Stimulated activated CD4-positive, alpha-beta T cell treated with anti-CD3 and anti-CD28 coated beads, TNF-alpha, amount 100 ng/mL, for 24 hours (primary cell): ENCODE measurements at regions not wholly inside any gene's neighbourhood (a gene's known extent, or its start where the extent isn't known, plus 50 kb on each side); places are given as distances from the start of the nearest gene placed in this dataset.
"Not testable (repeated sequence)": the region's sequence is repeated elsewhere in the genome, so short reads cannot be mapped to it uniquely, and the experiment has no call there.

ENCODE experiments used
- DNase-seq, 3 experiments: peaks; one replicate each; pipeline ENCODE4 v3.0.0-alpha.2; 2020; ENCODE audit warnings: low read depth in 3 of 3

DNA sequence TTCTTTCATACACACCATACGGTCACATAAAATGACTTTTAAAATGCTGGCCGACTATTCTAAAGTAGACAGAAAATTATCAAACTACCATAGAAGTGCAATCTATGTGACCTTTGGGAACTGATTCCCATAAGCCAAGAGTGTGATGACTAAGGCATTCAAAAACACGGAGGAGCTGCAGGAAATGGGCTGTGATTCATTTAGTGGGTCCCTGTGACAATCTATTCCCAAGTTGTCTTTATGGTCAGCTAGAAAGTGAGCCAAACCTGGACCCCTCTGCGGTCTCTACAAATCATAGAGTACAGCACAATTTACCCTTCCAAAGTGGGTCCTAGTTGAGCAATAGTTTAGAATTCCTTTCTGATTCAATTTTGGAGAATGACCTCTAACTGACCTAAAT lies 251.5 kb upstream of the CBLB start:
- DNase-seq: no peak

GRCh38 chr3:106121491-106122289 lies 252.9 kb upstream of the CBLB start:
- DNase-seq: no peak

DNA sequence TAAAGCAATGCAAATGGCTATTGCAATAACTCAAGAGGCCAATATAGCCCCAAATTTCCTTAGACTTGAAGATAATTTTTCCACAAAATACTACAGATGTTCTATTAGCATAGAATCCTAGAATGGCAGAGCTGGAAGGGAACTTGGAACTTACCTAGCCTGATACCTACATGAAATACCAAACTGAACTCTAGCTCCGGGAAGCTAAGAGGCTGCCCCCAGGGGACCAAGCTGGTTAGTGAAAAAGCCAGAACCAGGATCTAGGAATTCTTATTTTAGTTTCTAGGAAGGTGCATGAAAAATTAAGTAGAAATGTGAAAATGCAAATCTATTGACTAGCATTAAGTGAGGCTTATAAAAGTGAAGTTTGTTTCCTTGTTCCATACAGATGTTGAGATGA lies 256.0 kb upstream of the CBLB start:
- DNase-seq: no peak

DNA sequence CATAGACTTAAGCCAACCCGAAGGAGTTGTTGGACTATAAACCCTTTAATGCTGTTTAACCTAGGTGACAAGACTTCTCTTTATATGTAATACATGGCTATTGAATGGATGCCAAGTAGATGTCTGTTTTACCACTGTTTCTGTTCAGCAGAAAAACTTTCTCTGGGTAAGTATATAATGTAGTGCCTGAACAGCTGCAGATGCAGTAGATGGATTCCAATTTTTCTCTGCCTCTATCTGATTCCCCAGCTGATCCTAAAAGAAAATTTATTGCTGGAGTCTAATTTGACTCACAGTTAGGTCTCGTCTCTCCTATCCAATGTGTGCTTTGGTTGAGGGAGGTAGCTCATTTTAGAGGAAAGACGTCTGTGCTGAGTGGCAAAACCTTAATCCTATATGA lies 256.5 kb upstream of the CBLB start:
- no peak for DNase-seq

DNA sequence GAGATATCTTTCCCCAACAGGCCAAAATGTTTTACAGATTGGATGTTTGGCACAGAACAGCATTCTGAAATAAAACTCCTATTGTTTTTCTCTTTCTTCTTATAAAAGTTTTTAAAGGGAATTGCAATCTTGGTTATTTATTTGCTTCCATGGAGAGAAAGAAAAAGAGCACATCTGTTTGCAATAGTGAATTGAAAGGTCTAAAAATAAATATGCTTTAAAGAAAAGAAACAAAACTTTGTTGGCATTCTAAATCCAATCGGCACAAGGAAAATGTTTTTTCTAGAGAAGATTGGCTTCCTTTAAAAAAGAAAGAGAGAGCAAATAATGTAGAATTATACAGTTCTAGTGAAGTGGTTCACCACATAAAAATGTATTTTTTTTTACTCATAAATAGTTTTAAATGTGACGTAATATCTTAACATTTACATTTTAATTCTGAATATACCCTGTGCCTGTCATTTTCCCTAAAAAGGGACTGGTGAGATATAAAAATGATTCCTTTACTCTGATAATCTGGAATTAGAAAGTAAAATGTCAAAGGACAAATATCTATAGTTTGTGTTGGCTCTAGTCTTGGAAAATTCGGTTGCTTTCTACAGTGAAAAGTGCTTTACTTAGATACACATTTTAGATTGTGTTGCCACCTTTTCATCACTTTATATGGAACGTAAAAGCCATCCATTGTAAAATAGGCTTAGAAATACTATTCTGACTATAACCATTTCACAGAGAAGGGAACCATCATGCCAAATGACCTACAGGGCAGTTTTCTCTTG lies 257.4 kb upstream of the CBLB start:
- DNase-seq: no peak

DNA sequence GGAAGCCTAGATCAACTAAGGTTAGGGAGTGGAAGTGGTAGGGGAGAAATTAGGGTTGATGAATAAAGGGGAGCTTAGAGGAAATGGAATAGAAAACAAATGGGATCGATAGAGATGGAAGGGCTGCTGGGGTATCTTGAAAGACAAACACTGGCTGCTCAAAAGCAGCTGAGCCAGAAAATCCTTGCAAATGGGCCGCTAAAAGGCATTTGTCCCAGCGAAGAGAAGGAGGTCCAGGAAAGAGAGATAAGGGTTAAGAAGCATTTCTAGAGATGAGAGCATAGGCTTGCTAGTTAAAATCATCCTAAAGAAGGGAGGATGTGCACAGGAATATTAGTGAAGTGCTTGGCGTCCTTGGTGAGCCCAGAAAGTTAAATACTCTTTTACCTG lies 258.0 kb upstream of the CBLB start:
- DNase-seq: no peak

- DNase-seq: no peak
These were observed 261.1 kb upstream of the CBLB start for GRCh38 chr3:106129939-106130338.

DNA sequence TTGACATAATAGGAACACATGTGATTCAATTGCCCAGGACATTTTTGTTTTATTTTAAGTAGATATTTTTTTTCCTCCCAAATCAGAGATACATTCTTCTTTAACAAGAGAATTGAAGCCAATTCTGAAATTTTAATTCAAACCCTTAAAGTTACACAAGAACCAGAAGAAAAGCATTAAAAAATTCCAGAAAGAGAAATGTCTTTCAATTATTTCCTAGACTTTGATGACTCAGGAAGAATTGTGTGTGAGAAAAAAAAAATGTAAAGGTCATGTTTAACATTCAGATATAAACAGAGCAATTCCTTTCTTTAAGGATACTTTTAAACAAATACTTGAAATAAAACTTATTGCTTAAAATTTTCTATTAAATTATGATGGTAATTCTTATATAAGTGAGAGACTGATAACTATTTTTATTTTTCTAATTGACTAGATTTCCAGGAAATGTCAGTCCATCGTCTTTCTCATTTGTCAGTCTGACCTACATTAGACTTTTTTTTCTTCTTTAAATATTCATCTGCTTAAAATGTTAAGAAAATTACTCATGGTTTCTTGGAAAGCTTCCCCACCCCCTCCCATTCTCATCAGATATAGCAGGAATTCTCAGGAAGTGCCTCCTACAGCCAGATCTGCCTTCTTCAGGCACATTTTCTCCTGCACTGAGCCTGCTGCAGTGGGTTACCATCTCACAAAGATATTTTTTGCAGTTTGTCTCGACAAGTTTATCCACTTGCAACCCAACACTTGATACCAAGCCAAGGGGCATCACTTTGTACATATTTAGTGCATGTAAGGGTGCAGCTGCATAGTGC lies 261.8 kb upstream of the CBLB start:
- no peak for DNase-seq

GRCh38 chr3:106135451-106136160 lies 266.8 kb upstream of the CBLB start:
- DNase-seq: no peak

DNA sequence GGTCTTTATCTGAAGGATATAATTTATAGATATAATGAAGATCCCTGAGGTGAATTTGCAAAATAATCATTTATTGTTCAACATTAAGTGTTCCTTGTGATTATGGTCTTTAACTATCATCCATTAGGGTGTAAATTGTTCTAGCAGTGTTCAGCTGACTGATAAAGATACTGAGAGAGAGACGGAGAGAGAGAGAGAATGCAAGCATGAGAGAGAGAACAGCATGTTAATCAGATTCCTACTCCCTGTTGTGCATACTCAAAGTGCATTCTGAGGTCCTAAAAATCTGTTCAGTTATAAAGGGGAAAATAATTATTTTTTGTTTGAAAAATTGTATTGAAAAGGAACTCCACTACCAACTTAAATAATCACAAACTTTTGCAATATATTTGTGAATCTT lies 271.0 kb upstream of the CBLB start:
- no peak for DNase-seq

DNA sequence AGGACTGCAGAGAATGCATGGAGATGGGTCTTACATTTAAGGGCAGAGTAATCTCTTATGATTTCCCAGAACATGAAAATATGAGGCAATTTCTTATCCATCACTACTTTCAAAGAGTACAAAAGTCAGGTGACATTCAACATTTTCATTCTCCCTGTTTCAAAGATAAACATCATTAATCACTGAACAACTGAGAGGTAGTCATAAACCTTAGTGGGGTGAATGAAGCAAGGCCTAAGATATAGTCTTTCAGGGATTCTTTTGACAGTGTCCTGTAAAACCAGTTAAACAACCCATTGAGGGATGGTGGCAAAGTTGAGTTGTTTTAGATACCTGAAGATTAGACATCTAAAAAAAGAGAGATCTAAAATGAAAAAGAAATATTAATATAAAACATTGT lies 271.6 kb upstream of the CBLB start:
- DNase-seq: no peak

- no peak for DNase-seq
These were observed 275.2 kb upstream of the CBLB start for GRCh38 chr3:106144030-106144429.

- DNase-seq: not testable (repeated sequence)
These were observed 279.7 kb upstream of the CBLB start for GRCh38 chr3:106148440-106149082.

DNA sequence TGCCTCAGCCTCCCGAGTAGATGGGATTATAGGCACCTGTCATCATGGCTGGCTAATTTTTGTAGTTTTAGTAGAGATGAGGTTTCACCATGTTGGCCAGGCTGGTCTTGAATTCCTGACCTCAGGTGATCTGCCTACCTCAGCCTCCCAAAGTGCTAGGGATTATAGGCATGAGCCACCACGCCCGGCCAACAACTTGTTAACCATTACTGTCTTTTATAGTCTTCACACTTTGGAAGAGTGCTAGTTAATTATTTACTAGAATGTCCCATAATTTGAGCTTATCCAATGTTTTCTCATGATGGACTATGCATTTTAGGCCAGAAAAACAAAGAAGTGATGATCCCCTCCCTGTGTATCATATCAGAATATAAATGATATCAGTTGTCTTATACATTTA lies 288.6 kb upstream of the CBLB start:
- no peak for DNase-seq

- no peak for DNase-seq
These were observed 291.6 kb upstream of the CBLB start for GRCh38 chr3:106160396-106160795.

DNA sequence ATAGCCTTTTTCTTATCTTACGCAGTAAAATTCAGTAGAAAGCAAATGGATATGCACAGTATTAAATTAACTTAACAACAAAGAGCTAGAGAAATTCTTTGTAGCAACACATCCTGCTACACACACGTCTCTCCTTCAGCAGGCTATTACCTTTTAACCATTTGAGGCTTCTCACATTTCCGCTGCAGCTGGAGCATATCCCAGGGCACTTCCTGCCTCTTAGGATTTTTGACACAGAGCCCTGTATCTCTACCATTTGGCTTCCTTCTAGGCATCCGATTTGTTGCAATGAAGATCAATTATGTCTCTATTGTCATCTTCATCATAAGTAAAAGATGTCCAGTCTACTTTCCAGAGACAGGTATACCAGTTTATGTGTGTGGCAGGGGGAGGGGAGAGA lies 292.4 kb upstream of the CBLB start:
- DNase-seq: no peak

DNA sequence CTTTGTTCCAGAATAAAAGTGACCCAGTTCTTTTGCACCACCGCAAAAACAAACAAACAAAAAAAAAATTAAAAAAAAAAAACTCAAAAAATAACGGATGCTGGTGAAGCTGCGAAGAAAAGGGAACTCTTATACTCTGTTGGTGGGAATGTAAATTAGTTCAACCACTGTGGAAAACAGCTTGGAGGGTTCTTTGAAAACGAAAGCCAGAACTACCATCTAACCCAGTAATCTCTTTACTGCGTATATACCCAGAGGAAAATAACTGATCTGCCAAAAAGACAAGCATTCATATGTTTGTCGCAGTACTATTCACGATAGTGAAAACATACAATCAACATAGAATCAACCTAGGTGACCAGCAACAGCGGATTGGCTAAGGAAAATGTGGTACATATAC lies 298.9 kb upstream of the CBLB start:
- DNase-seq: no peak

- no peak for DNase-seq
These were observed 300.3 kb upstream of the CBLB start for GRCh38 chr3:106168962-106169750.

- no peak for DNase-seq
These were observed 301.8 kb upstream of the CBLB start for GRCh38 chr3:106170636-106171035.

DNA sequence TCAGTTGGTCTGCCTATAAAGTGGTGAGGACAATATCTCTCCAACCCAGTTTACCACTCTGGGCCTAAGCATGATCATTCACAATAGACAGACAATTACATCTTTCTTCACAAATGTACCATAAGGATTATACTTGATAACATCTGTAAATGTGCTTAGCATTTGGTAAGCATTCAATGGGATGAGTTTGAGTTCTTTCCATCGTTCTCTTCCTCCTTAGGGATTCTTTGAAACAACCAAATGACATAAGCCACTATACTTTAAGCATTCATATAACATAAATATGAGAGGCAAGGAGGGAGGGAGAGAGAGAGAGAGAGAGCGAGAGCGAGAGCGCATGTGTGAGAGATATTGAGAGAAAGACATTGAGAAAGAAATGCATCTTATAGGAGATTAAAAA lies 303.3 kb upstream of the CBLB start:
- DNase-seq: no peak

- no peak for DNase-seq
These were observed 304.0 kb upstream of the CBLB start for GRCh38 chr3:106172780-106173179.
